ENCODE measurements at regions not wholly inside any gene's neighbourhood (a gene's known extent, or its start where the extent isn't known, plus 50 kb on each side); places are given as distances from the start of the nearest gene placed in this dataset.

- TF ChIP-seq CTCF (IDR thresholded peaks at IDR 0.05; ENCODE audit: low read depth, low read length, poor library complexity, severe bottlenecking) (no peak), EZH2phosphoT487 (IDR thresholded peaks at IDR 0.05; ENCODE audit: borderline replicate concordance, low read length) (no peak)
Observed at GRCh38 chr18:77376043-77376732, 126.5 kb downstream of the GALR1 start.
